ENCODE measurements at regions not wholly inside any gene's neighbourhood (a gene's known extent, or its start where the extent isn't known, plus 50 kb on each side); places are given as distances from the start of the nearest gene placed in this dataset.
A peak's percentile ranks its signal among the peaks of the same experiment; 100 is the strongest.

DNA sequence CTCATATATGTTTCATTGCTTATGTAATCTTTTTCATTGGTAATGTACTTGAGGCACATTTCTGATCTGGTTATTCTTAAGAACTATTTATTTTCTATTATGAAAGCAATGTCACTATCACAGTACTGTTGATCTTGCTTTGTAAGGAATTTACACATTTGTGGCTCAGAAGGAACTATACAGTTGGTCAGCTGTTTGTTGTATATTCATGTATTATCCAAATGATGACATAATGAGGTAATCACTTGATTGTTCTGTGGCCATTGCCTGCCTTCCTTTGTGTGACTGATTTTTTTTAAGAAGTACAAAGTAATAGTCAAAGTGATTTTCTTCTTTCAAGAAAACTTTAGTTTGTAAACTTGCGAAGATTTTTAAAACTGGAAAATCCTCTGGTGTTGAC, 399.9 kb downstream of the TMEM161B start:
- DNase-seq = no peak

DNA sequence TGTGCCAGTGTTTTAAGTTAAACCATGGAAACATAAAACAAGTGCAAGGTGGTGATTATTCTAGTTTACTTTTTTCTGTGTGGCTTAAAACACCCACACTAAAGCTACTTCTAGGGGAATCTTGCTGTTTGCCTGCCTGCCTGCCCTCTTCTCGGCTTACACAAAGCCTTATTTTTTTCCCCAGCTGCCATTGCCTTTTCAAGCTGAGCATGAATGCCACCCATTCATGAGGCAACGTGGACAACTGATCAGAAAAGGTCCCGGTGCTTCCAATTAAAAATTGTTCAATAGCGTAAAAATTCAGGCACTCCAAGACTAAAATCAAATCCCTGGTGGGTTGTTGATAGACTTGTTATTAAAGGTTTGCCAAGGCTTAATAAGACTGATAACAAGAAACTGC, 401.4 kb downstream of the TMEM161B start:
- no peak for DNase-seq

DNA sequence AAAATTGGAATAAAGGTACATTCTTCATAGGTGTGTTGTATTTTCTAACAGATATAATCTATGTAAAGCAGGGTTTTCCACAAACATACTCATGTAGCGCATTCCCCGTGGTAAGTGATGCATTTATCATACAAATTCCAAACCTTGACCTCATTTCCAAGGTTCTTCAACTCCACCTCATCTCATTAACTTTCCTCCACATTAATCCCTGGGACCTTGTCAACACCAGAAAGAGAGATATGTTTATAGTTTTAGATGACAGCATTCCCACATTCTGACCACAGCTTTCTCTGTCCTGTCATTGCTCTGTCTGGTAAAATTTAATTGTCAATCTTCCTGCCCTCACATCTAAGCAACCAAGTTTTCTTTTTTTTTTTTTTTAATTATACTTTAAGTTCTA, 415.1 kb downstream of the TMEM161B start:
- DNase-seq = no peak

DNA sequence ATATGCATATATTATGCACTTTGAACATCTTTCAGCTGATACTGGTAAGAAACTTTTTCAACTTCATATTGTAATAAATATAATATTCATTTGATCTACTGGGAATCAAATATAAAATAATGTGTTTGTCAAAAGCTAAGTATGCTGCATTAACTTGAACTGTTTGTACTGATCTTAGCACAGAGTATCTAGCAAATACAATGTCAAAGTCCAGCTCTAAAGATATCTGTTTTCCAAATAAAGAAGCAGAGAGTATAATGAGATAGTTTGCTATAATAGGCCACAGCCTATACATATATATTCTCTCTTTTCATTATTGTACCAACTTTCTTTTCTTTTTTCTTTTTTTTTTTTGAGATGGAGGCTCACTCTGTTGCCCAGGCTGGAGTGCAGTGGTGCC, 417.0 kb downstream of the TMEM161B start:
- no peak for DNase-seq

DNA sequence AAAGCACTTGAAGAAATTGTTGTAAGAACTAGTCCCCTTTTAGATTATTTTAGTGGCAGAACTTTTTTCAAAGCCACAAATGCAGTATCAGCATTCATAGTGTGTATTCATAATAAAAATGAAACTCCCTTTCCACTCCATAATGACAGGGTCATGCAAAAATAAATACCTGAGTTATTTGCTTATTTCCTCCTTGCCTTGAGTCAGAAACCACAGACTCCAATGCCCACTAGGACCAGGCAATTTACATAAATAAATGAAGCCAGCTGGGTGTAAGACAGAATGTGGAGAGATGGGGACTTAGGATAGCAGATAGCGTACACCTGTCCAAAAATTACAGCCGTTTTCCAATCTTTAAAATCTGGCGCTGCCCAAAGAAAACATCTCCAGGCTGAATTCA, 417.8 kb downstream of the TMEM161B start:
- no peak for DNase-seq

DNA sequence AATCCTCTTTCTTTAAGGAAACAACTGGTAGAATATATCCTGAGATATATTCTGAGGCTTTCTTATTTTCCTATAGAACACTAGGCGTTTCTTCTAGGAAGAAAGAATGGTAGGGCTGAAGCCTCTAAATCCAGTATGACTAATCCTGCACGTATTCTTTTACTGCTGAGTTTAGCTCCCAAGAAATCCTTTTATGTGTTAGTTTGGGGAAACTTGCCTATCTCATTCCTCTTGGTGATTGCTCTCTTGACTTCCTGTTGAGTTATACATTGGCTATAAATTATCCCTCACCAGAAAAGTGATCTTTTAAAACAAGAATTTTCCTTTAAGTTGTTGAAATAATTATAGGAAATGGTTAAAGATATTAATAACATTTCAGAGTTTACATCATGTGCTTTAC, 422.9 kb downstream of the TMEM161B start:
- no peak for DNase-seq

DNA sequence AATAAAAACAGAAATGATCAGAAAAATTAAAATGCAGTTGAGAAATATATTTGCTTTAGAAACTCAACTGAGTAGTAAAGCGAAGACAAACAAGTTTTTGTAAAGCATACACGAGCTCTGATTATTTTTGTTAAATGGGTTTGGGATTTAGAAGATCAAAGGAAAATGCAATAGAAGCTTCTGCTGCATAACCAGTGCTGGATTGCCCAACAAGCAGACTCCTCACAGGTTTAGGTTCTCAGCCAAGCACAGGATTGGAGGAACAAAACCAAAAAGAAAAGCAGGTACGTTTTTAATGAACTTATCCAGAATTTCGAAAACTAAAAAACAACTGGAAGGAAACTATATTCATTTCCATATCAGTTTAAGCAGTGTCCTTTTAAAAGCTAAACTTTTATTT, 423.8 kb downstream of the TMEM161B start:
- DNase-seq = no peak

DNA sequence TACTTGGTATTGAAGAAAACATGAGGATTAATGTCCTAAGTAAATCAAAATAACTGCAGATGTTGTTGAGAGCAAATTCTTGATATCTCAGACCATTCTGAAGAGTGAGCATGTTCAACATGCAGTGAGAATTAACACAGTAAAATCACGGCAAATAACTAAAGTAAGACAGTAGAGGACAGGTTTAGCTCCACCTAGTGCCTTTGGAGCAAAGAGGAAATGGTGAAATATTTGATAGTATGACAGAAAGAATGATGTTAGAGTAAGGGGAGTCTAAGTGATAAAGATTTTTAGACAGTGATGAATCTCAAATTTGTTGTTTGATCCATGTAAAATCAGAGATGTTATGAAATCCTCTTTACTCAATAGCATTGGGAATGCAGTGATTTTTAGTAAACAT, 424.2 kb downstream of the TMEM161B start:
- DNase-seq = no peak

DNA sequence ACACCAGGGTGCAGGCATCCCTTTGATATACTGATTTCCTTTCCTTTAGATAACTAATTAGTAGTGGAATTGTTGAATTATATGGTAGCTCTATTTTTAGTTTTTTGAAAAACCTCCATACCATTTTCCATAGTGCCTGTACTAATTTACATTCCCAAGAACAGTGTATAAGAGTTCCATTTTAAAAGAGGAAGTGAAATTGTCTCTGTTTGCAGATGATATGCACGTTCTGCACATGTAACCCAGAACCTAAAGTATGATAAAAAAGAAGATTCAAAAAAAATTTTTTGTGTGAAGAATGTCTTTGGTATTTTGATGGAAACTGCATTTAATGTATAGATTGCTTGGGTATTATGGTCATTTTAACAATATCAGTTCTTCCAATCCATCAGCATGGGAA, 424.0 kb upstream of the CCNH start:
- no peak for DNase-seq

DNA sequence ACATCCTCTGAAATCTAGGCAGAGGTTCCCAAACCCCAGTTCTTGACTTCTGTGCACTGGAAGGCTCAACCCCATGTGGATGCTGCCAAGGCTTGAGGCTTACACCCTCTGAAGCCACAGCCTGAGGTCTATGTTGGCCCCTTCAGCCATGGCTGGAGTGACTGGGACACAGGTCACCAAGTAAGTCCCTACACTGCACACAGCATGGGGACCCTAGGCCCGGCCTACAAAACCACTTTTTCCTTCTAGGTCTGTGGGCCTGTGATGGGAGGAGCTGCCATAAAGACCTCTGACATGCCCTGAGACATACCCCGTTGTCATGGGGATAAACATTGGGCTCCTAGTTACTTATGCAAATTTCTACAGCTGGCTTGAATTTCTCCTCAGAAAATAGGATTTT, 418.8 kb upstream of the CCNH start:
- DNase-seq = no peak

DNA sequence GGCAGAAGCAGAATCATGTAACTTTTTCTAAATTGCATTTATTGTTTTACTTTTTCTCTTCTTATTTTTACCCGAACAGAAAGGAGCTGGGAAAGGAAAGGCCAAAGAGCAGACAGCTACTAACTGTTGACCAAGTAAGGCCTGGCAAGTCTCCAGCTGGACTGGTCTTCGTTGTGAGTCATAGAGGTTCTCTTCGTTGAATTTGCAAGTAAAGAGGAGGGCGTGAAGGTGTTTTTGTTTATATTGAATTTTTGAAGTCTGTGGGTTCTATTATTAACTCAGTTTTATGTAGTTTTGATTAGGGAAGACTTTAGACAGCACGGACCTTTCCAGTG, 416.5 kb upstream of the CCNH start:
- no peak for DNase-seq

DNA sequence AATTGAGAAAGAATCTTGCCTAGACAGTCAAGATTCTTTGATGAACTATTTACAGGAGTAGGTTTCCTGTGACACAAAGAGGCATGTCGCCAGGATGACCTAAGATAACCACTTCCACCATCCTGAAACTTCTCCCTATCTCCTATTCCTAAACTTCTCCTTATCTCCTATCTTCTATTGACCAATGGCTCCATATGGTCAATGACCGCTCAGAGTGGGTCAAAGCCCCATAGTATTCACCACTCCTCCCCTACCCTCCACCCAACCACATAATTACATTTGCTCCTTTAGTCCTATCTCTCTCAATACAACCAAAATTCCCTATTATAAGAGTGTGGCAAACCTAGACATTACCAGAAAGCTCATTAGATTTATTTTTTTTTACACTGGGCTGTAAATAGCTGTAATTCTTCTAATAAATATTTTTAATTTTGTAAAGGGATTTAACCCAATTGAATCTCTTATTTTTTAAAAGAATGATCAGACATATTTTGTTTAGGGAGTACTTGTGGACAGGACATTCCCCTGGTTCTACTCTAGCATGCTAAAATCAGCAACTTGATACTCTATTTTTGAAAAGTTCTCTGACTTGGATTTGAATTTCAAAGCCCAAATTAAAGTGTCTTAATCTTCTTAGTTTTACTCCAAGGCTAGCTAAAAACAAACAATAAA, 416.0 kb upstream of the CCNH start:
- DNase-seq = no peak

DNA sequence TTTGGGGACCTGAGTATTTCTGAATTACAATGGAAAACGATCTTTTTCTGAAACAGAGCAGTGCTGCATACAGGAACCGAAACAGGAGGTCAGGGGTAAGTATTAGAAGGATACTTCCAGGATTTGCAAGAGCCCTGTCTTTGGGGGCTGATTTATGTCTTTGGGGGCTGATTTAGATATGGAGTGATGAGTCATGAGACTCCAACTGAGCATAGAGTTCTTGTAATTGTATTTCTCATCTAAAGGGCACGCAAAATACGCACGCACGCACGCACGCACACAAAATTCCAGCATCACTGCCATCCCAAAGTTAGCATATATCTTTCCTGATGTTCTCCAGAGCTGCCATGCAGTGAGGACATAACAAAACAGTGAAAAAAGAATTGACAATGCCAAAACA, 414.8 kb upstream of the CCNH start:
- DNase-seq = no peak

DNA sequence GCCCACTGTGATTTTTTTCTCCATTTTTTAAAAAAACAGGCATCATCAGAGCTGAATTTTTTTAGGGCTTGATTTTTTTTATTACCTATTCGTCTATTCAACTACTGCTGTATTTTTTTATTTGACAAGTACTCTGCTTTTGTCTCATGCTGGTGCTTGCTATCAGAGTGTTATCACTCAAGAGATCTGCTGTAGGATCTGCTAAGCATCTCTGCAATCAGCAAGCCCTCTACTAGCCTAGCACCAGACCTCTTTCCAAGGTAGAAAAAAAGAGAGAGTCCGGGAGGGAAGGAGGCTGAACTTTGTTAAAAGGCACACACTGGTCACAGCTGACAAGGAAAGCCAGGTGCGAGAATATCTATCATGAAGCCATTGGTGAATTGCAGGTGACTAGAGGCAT, 413.8 kb upstream of the CCNH start:
- no peak for DNase-seq

DNA sequence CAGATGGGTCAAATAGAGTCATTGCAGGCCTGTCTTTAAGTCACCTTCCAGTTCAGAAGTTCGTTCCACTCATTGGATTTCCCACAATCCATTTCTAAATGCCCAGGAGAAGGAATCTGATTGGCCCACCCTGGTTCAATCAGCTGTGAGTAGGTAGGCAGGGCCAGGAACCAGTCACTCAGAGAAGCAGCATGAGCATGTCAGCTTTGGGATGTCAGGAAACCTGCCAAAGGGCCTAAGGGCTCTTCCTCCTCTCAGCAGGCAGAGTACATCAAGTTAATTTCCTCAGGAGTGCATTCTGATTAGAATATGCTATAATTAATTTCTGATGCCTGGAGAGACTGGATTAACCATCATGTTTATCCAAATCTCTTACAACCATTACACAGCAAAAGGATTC, 412.9 kb upstream of the CCNH start:
- DNase-seq = no peak

DNA sequence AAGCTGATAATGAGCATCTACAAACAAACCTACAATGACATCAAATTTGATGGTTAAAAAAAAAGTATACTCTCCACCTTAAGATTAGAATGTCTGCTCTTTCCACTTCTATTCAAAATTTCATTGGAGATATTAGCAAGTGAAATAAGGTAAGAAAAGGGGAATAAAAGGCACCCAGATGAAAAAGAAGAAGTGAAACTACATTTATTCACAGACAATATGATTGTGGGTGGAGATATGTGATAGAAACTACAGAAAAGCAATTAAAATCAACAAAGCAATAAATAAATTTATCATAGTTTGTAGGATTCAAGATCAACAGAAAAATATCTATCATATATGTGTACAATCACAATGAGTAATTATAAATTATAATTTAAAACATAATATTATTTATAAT, 395.1 kb upstream of the CCNH start:
- DNase-seq = no peak

DNA sequence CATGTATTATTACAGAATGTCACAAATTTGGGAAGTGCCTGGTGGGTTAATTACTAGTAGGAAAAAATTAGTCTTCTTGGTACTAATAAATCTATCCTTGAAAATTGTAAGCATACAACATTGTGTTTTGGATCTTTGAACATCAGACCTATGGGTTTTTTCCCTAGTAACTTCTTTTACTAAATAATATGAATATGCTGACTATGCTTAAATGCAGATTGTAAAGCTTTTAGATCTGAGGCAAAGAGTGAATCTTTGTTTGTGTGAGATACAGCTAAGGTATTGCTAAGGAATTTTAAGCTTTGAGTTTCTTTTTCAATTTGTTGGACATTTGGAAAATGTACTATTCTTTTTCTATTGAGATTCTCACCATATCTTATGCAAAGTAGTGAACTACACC, 390.6 kb upstream of the CCNH start:
- DNase-seq = no peak

DNA sequence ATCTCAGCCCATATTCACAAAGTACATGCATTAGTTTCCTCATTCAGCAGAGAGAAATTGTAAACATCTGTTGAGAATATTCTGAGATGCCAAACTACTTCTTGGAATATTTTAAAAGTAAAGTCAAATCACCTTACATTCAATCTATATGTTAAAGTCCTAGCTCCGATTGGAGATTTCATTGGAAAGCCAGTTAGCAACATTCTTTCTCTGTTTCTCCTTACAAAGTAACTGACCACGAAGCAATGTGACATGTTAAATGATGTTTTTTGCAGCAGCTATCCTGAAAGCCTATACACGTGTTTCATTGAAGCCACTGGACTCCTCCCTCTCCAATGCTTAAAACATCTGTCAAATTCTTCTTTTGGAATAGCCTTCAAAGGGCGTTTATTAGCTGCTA, 379.1 kb upstream of the CCNH start:
- no peak for DNase-seq

DNA sequence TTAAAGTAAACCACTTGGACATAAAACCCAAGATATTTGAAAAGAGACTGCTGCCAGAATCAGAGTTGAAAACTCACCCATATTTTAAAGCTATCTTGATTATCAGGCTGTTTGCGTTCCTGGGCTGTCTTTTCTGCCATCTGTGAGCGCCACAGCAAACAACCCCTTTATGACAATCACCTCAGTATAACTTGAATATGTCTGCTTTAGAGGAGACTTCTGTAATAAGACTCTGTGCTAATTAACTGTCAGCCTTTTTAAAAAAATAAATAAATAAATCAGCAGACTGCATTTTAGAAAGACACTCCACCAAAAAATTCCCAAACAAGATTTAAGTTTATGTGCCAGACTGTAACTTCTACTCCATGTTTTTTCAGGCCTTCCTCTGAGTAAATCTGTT, 375.7 kb upstream of the CCNH start:
- no peak for DNase-seq

DNA sequence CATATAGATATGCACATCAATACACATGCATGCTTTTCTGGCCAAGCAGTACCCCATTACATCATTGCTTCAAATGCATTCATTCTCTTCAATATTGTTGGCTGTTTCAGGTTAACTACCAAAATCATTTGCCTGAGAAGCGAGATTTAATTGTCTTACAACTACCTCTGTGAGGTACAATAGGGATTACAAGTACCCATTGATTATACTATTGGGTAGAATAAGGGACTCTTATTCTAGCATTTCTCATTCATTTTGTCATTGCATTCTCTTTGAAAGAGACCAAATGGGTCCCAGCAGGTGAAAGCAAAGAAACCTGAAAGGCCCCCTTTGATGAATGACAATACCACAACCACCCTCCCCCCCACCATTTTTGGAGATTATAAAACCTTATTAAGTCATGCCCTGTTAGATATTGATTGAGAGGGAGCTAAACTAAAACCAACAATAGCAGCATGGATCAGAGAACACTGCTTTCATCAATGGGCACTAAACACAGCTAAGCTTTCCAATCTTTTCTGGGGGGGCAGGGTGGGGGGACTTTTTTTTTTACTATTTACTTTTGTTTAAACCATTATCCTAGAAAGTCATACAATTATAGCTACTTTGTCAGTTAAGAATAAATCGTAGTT, 375.0 kb upstream of the CCNH start:
- peak; percentile 35 for DNase-seq

DNA sequence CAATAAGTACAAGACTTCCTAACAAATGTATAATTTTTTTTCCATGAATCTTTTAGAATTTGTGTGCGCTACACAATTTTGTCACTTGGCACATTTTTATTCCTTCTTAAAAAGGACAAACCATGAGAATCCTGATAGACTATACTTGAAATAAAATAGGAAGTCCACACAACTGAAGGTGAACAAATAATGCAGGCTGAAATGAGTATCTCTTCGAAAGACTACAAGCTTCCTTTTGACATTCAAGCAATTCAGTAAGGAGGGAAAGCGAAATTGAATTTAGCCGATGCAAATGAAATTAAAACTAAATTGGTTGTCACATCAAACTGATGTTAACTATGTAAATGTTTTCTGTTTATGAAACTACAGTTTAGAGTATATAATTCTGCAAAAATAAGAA, 374.4 kb upstream of the CCNH start:
- DNase-seq = no peak

DNA sequence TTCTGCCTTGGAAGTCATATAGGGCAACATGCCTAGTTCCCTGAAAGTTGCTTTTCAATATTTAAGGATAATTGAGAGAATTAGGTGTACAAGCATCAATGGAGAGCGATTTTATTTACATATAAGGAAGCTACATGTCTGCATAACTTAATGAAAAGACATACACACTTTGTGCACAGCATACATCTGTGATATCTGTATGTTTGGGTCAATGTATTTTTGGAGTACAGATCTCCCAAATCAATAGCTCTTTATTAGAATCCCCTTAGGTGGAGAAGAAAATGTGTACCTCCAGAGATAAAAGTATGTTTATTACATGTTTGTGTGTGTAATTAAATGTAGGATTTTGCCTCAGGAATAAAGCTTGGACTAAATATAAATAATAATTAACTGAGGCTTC, 373.7 kb upstream of the CCNH start:
- DNase-seq = no peak

DNA sequence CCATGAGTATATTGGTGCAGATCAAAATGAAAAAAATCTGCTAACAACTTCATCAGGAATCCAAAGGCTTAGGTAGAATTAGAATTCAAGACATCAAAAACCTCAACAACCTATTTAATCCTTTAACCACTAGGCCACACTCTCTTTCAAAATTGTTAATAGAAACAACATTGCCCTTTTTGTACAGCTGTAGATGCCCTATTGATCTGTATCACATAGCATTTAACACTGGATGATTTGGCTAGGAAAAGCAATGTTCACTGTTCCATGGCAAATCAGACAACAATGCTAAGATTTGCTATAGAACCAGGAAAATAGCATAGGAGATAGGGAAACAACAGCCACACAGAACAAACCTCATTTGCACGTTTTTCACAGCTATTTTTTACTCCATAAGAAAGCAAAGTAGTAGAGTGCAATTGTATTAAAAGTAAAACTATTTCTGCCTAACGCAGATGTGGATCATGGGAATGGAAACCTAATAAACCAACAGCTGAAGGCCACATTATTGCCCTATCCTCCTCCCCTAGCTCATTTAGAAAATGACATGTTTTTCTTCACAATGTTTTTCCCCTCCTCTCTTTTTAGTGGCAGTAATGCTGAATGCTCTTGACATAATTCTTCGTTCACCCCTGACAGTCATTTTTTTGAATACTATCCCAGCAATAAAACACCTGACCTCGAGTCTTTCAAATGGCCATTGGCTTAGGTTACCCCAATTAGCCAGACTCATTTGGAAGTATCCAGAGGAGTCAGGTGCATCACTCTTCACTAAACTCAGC, 373.0 kb upstream of the CCNH start:
- no peak for DNase-seq

DNA sequence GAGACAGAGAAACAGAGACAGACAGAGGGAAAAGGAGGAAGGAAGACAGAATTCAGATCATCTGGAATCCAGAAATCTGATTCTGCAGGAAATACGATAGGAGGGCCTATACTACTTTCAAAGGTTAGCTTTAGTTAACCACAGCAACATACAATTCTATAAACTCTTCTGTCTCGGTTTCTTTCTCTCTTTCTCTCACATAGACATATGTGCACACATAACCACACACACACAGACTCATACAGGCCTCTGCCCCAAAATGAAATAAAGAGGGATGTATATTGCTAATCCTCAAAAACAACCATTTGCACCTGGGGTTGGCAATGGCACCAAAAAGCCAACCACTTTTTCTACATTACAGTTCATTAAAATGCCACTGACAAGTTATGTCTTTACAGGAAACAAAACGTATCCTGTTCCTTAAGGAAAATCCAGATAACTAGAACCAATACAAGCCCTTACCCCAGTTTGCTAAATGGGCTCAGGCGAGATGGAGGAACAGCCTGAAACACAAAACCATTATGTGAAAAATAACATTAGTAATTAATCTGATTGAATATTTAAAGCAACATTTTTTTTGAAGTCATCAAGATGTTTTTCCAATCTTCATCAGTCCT, 372.3 kb upstream of the CCNH start:
- no peak for DNase-seq
